ENCODE measurements at regions not wholly inside any gene's neighbourhood (a gene's known extent, or its start where the extent isn't known, plus 50 kb on each side); places are given as distances from the start of the nearest gene placed in this dataset.

DNA sequence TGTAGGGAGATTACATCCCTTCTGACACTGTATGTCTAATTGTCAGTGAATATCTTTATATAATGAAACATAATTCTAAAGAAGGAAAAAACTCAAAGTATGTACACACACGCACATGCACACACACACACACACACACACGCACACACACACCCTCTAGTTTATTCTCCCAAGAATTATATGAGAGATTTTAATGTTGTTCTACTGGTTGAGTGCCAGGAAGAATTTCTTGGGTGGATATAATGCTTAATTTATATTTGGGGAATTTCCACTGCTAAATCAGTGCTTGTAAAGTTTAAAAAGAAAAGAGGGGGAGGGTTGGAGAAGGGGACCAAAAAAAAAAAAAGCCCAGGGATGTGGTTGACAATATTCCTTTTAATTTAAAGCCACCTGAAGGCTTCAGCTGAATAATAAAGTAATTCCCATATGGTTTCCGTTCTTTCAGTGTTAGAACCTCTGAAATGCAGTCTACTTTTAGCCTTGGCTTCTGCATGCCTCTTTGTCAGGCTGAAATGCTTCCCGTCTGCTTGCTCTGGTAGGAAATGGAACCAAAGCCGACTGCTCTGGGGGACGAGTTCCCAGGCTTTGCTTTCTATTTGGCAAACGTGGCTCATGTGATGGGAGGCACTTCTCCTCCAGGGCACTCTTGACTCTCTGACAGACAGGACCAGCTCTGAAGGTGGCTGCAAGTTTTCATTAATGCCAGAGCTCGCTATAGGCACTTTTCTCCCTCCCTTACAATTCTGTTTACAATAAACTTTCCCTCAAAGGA is 225.4 kb downstream of the PRL start:
- peak; percentile 91 for ATAC-seq
- TF ChIP-seq ZFP30 (CRISPR knock-in tag; IDR thresholded peaks at IDR 0.05) (no peak), ZFP3 (CRISPR knock-in tag; IDR thresholded peaks at IDR 0.05) (no peak), ZC3H10 (CRISPR knock-in tag; IDR thresholded peaks at IDR 0.05) (no peak), OSR1 (CRISPR knock-in tag; IDR thresholded peaks at IDR 0.05) (no peak), ZNF565 (CRISPR knock-in tag; conservative IDR thresholded peaks at IDR 0.05; ENCODE audit: low read depth) (no peak), ESRRG (CRISPR knock-in tag; IDR thresholded peaks at IDR 0.05) (no peak), RARB (CRISPR knock-in tag; IDR thresholded peaks at IDR 0.05) (no peak), TCF4 (CRISPR knock-in tag; IDR thresholded peaks at IDR 0.05; ENCODE audit: borderline replicate concordance) (no peak), ZNF70 (CRISPR knock-in tag; IDR thresholded peaks at IDR 0.05) (no peak), TOX (CRISPR knock-in tag; IDR thresholded peaks at IDR 0.05; ENCODE audit: borderline replicate concordance) (no peak), ZNF8 (CRISPR knock-in tag; IDR thresholded peaks at IDR 0.05) (no peak), ISL1 (CRISPR knock-in tag; IDR thresholded peaks at IDR 0.05) (no peak), CSDC2 (CRISPR knock-in tag; IDR thresholded peaks at IDR 0.05) (no peak), PPARA (CRISPR knock-in tag; IDR thresholded peaks at IDR 0.05; ENCODE audit: borderline replicate concordance) (no peak)
- TF ChIP-seq, protein P1, sequence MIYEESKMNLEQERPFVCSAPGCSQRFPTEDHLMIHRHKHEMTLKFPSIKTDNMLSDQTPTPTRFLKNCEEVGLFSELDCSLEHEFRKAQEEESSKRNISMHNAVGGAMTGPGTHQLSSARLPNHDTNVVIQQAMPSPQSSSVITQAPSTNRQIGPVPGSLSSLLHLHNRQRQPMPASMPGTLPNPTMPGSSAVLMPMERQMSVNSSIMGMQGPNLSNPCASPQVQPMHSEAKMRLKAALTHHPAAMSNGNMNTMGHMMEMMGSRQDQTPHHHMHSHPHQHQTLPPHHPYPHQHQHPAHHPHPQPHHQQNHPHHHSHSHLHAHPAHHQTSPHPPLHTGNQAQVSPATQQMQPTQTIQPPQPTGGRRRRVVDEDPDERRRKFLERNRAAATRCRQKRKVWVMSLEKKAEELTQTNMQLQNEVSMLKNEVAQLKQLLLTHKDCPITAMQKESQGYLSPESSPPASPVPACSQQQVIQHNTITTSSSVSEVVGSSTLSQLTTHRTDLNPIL (CRISPR knock-in tag; IDR thresholded peaks at IDR 0.05; ENCODE audit: low read depth), result no peak
- TF ChIP-seq, protein P2, sequence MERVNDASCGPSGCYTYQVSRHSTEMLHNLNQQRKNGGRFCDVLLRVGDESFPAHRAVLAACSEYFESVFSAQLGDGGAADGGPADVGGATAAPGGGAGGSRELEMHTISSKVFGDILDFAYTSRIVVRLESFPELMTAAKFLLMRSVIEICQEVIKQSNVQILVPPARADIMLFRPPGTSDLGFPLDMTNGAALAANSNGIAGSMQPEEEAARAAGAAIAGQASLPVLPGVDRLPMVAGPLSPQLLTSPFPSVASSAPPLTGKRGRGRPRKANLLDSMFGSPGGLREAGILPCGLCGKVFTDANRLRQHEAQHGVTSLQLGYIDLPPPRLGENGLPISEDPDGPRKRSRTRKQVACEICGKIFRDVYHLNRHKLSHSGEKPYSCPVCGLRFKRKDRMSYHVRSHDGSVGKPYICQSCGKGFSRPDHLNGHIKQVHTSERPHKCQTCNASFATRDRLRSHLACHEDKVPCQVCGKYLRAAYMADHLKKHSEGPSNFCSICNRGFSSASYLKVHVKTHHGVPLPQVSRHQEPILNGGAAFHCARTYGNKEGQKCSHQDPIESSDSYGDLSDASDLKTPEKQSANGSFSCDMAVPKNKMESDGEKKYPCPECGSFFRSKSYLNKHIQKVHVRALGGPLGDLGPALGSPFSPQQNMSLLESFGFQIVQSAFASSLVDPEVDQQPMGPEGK (CRISPR knock-in tag; IDR thresholded peaks at IDR 0.05; ENCODE audit: borderline replicate concordance), result no peak
- TF ChIP-seq, protein P3, sequence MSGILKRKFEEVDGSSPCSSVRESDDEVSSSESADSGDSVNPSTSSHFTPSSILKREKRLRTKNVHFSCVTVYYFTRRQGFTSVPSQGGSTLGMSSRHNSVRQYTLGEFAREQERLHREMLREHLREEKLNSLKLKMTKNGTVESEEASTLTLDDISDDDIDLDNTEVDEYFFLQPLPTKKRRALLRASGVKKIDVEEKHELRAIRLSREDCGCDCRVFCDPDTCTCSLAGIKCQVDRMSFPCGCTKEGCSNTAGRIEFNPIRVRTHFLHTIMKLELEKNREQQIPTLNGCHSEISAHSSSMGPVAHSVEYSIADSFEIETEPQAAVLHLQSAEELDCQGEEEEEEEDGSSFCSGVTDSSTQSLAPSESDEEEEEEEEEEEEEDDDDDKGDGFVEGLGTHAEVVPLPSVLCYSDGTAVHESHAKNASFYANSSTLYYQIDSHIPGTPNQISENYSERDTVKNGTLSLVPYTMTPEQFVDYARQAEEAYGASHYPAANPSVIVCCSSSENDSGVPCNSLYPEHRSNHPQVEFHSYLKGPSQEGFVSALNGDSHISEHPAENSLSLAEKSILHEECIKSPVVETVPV (CRISPR knock-in tag; IDR thresholded peaks at IDR 0.05), result no peak
- TF ChIP-seq, protein P4, sequence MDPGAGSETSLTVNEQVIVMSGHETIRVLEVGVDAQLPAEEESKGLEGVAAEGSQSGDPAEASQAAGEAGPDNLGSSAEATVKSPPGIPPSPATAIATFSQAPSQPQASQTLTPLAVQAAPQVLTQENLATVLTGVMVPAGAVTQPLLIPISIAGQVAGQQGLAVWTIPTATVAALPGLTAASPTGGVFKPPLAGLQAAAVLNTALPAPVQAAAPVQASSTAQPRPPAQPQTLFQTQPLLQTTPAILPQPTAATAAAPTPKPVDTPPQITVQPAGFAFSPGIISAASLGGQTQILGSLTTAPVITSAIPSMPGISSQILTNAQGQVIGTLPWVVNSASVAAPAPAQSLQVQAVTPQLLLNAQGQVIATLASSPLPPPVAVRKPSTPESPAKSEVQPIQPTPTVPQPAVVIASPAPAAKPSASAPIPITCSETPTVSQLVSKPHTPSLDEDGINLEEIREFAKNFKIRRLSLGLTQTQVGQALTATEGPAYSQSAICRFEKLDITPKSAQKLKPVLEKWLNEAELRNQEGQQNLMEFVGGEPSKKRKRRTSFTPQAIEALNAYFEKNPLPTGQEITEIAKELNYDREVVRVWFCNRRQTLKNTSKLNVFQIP (CRISPR knock-in tag; IDR thresholded peaks at IDR 0.05; ENCODE audit: borderline replicate concordance, low read depth), result no peak
- TF ChIP-seq, protein P5, sequence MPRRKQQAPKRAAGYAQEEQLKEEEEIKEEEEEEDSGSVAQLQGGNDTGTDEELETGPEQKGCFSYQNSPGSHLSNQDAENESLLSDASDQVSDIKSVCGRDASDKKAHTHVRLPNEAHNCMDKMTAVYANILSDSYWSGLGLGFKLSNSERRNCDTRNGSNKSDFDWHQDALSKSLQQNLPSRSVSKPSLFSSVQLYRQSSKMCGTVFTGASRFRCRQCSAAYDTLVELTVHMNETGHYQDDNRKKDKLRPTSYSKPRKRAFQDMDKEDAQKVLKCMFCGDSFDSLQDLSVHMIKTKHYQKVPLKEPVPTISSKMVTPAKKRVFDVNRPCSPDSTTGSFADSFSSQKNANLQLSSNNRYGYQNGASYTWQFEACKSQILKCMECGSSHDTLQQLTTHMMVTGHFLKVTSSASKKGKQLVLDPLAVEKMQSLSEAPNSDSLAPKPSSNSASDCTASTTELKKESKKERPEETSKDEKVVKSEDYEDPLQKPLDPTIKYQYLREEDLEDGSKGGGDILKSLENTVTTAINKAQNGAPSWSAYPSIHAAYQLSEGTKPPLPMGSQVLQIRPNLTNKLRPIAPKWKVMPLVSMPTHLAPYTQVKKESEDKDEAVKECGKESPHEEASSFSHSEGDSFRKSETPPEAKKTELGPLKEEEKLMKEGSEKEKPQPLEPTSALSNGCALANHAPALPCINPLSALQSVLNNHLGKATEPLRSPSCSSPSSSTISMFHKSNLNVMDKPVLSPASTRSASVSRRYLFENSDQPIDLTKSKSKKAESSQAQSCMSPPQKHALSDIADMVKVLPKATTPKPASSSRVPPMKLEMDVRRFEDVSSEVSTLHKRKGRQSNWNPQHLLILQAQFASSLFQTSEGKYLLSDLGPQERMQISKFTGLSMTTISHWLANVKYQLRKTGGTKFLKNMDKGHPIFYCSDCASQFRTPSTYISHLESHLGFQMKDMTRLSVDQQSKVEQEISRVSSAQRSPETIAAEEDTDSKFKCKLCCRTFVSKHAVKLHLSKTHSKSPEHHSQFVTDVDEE (CRISPR knock-in tag; IDR thresholded peaks at IDR 0.05), result no peak

DNA sequence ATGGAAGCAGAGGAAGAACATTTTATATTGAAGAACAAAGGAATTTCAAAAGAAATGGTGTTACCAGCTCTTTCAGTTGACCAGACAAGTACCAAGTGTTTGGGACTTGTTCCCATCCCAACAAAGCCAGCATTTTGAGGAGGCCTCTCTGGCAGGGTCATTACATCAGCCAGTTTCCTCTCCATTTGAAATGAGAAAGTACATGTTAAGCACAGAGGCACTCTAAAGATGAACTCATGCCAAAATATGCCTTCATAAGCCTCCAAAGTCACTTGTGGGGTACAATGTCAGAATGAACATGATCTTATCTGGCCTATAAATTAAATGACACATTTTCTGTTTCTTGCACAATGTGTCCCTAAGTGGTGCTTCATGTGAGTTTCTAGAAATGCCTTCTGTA is 223.9 kb downstream of the PRL start:
- TF ChIP-seq, protein P1 (CRISPR knock-in tag; IDR thresholded peaks at IDR 0.05; ENCODE audit: low read depth), result no peak
- TF ChIP-seq ESRRG (CRISPR knock-in tag; IDR thresholded peaks at IDR 0.05) (no peak), TCF4 (CRISPR knock-in tag; IDR thresholded peaks at IDR 0.05; ENCODE audit: borderline replicate concordance) (no peak), ZFP30 (CRISPR knock-in tag; IDR thresholded peaks at IDR 0.05) (no peak), CSDC2 (CRISPR knock-in tag; IDR thresholded peaks at IDR 0.05) (no peak), ISL1 (CRISPR knock-in tag; IDR thresholded peaks at IDR 0.05) (no peak), BACH2 (CRISPR knock-in tag; IDR thresholded peaks at IDR 0.05; ENCODE audit: borderline replicate concordance) (no peak), PPARA (CRISPR knock-in tag; IDR thresholded peaks at IDR 0.05; ENCODE audit: borderline replicate concordance) (no peak)
- TF ChIP-seq, protein P4 (CRISPR knock-in tag; IDR thresholded peaks at IDR 0.05; ENCODE audit: borderline replicate concordance, low read depth), result no peak
- no peak for ATAC-seq
